ENCODE measurements at regions not wholly inside any gene's neighbourhood (a gene's known extent, or its start where the extent isn't known, plus 50 kb on each side); places are given as distances from the start of the nearest gene placed in this dataset.
A peak's percentile ranks its signal among the peaks of the same experiment; 100 is the strongest.

GRCh38 chr2:146388757-146389156 is 1456.1 kb upstream of the ACVR2A start:
- Histone ChIP-seq H3T11ph (ENCODE audit: low read length) (no peak overlapping the region), H4K8ac (replicated peaks; ENCODE audit: insufficient read length, low read depth, low read length) (no peak overlapping the region), H4K5ac (ENCODE audit: insufficient read length, low read depth, low read length) (no peak overlapping the region), H2AK5ac (ENCODE audit: insufficient read length, low read length) (no peak overlapping the region), H3K27me3 (ENCODE audit: insufficient read depth, low read length) (no peaks in the 10 kb centered on the region), H3K79me1 (ENCODE audit: insufficient read depth, low read depth, low read length, poor library complexity, severe bottlenecking) (no peaks in the 10 kb centered on the region), H3K4me1 (ENCODE audit: insufficient read depth, low read length) (no peaks in the 10 kb centered on the region), H2BK15ac (ENCODE audit: low read depth, low read length) (no peak overlapping the region), H3K27ac (ENCODE audit: insufficient read length, low read depth, low read length) (no peak overlapping the region), H2BK12ac (ENCODE audit: insufficient read length, low read depth, low read length) (no peak overlapping the region), H2BK20ac (ENCODE audit: low read depth, low read length, poor library complexity, severe bottlenecking) (no peak overlapping the region), H4K91ac (ENCODE audit: insufficient read length, low read depth, low read length) (no peak overlapping the region), H3K23me2 (ENCODE audit: insufficient read length, low read depth, low read length, poor library complexity, severe bottlenecking) (no peaks in the 10 kb centered on the region), H4K20me1 (ENCODE audit: control insufficient read depth, insufficient read depth, insufficient read length) (no peaks in the 10 kb centered on the region), H3K4ac (ENCODE audit: low read depth, low read length) (no peak overlapping the region), H2BK5ac (ENCODE audit: insufficient read length, low read length) (no peak overlapping the region), H2BK120ac (ENCODE audit: low read depth, low read length, poor library complexity, severe bottlenecking) (no peak overlapping the region), H3K23ac (ENCODE audit: insufficient read length, low read depth, low read length) (no peak overlapping the region), H3K56ac (ENCODE audit: insufficient read length, low read depth, low read length) (no peak overlapping the region), H3K18ac (ENCODE audit: insufficient read length, low read depth, low read length) (no peak overlapping the region), H3K79me2 (ENCODE audit: insufficient read depth, low read length) (no peaks in the 10 kb centered on the region), H2AFZ (ENCODE audit: low read length) (no peak overlapping the region), H3K9me3 (ENCODE audit: control insufficient read depth, low read depth, low read length) (no peaks in the 10 kb centered on the region), H3K9ac (ENCODE audit: extremely low read depth, insufficient read length, low read length) (no peak overlapping the region), H3K14ac (ENCODE audit: insufficient read depth, low read length) (no peak overlapping the region), H3K4me2 (ENCODE audit: insufficient read depth, insufficient read length, low read length) (no peak overlapping the region)
- Mint-ChIP-seq H3K4me3 (no peak overlapping the region), H3K36me3 (ENCODE audit: insufficient read depth in 1 of 3, low read depth in 3 of 3) (no peaks in the 10 kb centered on the region), H3K9me3 (no peaks in the 10 kb centered on the region; a peak in 1 of 5 replicates), H3K27ac (0 out of 7 replicates have a peak overlapping the region, but pooled peaks of 1 of the 3 experiments have one; percentile 1), H3K4me1 (0 out of 4 replicates have a peak, but pooled peaks cover 0 to 5% of the 10 kb centered on the region in 2 experiments), H3K27me3 (ENCODE audit: low read depth) (no peaks in the 10 kb centered on the region)
- no peak for TF ChIP-seq CTCF (conservative IDR thresholded peaks at IDR 0.05)
- DNase-seq: no peak
- no CpG with 5 or more reads among the region's 2 CpGs for WGBS (ENCODE audit: extremely low coverage, insufficient read length, low lambda C conversion rate)
